Osteocyte (in vitro differentiated cells): ENCODE measurements at regions not wholly inside any gene's neighbourhood (a gene's known extent, or its start where the extent isn't known, plus 50 kb on each side); places are given as distances from the start of the nearest gene placed in this dataset.

ENCODE experiments used
- DNase-seq: peaks from one replicate; pipeline ENCODE4 v3.0.0; 2021; ENCODE audit warnings: mixed read lengths; ENCODE audit not compliant: unreplicated experiment; ENCODE audit errors: extremely low spot score
- H3K27ac Mint-ChIP-seq: one replicate; pipeline ENCODE4 v1.8.0; 2021; ENCODE audit warnings: mild to moderate bottlenecking, mixed read lengths; ENCODE audit not compliant: unreplicated experiment
- H3K27me3 Mint-ChIP-seq: one replicate; pipeline ENCODE4 v1.8.0; 2021; ENCODE audit warnings: mixed read lengths; ENCODE audit not compliant: unreplicated experiment
- H3K36me3 Mint-ChIP-seq: one replicate; pipeline ENCODE4 v1.8.0; 2021; ENCODE audit warnings: mixed read lengths; ENCODE audit not compliant: unreplicated experiment
- H3K4me1 Mint-ChIP-seq: one replicate; pipeline ENCODE4 v1.8.0; 2021; ENCODE audit warnings: mixed read lengths; ENCODE audit not compliant: unreplicated experiment
- H3K4me3 Mint-ChIP-seq: one replicate; pipeline ENCODE4 v1.8.0; 2021; ENCODE audit warnings: mild to moderate bottlenecking, moderate library complexity, mixed read lengths; ENCODE audit not compliant: unreplicated experiment
- H3K9me3 Mint-ChIP-seq: one replicate; pipeline ENCODE4 v1.8.0; 2021; ENCODE audit warnings: mixed read lengths; ENCODE audit not compliant: unreplicated experiment
- TF ChIP-seq, protein P1 (sequence below): fragments of 200-600 bp; sonication (generic); IDR thresholded peaks from 2 replicates; pipeline ENCODE4 v1.5.0; 2021; ENCODE audit warnings: antibody characterized with exemption, mild to moderate bottlenecking, moderate library complexity

DNA sequence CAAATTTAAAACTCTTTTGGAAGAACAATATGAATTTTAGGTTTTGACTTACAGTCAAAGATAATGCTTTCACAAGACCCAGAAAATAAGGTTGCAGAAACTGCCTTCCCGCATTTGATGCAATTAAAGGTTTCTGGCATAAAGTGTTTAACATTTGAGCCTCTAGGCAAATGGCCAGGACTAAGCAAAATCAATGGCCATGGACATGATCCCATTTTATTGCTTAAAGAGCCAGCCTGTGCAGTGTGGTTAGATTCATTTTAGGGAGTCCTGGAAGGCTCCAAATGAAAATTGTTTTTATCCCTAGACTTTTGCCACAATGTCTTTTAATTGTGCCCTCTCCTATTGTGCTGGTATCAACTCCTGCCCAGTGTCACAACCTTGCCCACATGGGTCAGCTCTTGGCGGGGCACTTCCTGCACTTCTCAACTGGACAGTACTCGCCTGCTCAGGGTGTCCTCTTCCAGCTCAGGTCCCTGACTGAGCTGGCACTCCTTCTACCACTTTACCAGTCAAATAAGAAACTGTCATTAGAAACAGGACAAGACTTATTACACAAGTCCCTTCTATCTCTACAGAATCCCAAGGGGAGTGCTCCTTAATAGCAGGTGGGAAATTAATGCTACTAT, 208.4 kb upstream of the NPY2R start:
- no peak overlapping the region for H3K4me3 Mint-ChIP-seq
- no peaks in the 10 kb centered on the region for H3K36me3 Mint-ChIP-seq
- H3K4me1 Mint-ChIP-seq: no peaks in the 10 kb centered on the region
- H3K27me3 Mint-ChIP-seq: no peaks in the 10 kb centered on the region
- no peak for DNase-seq
- H3K27ac Mint-ChIP-seq: no peak overlapping the region
- TF ChIP-seq, protein P1, sequence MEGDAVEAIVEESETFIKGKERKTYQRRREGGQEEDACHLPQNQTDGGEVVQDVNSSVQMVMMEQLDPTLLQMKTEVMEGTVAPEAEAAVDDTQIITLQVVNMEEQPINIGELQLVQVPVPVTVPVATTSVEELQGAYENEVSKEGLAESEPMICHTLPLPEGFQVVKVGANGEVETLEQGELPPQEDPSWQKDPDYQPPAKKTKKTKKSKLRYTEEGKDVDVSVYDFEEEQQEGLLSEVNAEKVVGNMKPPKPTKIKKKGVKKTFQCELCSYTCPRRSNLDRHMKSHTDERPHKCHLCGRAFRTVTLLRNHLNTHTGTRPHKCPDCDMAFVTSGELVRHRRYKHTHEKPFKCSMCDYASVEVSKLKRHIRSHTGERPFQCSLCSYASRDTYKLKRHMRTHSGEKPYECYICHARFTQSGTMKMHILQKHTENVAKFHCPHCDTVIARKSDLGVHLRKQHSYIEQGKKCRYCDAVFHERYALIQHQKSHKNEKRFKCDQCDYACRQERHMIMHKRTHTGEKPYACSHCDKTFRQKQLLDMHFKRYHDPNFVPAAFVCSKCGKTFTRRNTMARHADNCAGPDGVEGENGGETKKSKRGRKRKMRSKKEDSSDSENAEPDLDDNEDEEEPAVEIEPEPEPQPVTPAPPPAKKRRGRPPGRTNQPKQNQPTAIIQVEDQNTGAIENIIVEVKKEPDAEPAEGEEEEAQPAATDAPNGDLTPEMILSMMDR: no peak
- H3K9me3 Mint-ChIP-seq: peaks cover 5% of the 10 kb centered on the region

DNA sequence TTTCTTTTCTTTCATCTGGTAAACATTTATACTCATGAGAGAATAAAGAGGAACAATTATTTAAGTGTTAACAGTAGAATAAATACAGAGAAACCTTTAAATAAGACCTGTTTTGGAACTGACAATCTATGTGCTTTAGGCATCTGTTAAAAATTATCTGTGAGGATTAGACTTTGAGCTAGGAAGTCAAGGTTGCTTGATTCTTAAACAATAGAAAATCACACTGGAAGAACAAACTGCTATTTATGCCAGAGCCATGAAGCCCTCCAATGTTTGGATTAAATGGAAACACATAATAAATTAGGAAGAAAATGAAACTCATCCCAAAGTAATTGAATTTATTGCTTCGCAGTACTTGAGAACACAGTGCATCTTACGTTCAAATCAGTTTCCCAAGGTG, 207.2 kb upstream of the NPY2R start:
- no peaks in the 10 kb centered on the region for H3K4me1 Mint-ChIP-seq
- H3K27me3 Mint-ChIP-seq: no peaks in the 10 kb centered on the region
- H3K4me3 Mint-ChIP-seq: no peak overlapping the region
- H3K36me3 Mint-ChIP-seq: no peaks in the 10 kb centered on the region
- no peak overlapping the region for H3K27ac Mint-ChIP-seq
- peaks cover 5% of the 10 kb centered on the region for H3K9me3 Mint-ChIP-seq
- TF ChIP-seq, protein P1: no peak
- no peak for DNase-seq

DNA sequence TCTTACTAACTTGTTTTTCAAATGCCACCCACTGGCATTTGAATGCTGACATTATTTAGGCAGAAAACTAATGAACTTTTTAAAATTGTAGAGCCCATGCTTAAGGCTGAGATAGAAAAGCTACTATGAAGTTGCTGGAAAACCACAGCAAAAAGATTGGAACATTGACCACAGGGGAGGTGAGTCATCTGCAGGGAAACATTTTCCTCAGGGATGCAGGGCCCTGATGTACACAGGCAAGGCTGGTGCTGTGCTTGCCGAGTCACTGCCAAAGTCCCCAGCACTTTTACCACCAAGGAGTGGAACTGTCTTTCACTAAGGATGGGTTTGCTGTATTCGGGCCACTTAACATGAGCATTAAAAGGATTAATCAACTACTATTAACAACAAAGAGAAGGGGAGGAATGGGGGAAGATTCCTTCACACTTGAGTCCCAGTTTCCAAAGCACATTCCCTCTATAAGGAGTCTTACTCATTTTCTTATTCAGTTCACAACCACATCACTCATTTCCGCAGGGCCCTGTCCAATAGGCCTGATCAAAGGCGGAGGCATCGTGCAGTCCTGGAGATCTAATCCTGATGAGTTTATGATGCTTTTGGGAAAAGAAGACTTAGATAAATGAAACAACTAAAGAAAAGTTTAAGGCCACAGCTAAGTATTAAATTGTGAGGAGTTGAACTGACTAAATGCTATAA, 202.9 kb upstream of the NPY2R start:
- TF ChIP-seq, protein P1: no peak
- DNase-seq: no peak
- H3K4me1 Mint-ChIP-seq: no peaks in the 10 kb centered on the region
- peaks cover 5% of the 10 kb centered on the region for H3K9me3 Mint-ChIP-seq
- H3K36me3 Mint-ChIP-seq: no peaks in the 10 kb centered on the region
- no peak overlapping the region for H3K4me3 Mint-ChIP-seq
- no peaks in the 10 kb centered on the region for H3K27me3 Mint-ChIP-seq
- no peak overlapping the region for H3K27ac Mint-ChIP-seq

DNA sequence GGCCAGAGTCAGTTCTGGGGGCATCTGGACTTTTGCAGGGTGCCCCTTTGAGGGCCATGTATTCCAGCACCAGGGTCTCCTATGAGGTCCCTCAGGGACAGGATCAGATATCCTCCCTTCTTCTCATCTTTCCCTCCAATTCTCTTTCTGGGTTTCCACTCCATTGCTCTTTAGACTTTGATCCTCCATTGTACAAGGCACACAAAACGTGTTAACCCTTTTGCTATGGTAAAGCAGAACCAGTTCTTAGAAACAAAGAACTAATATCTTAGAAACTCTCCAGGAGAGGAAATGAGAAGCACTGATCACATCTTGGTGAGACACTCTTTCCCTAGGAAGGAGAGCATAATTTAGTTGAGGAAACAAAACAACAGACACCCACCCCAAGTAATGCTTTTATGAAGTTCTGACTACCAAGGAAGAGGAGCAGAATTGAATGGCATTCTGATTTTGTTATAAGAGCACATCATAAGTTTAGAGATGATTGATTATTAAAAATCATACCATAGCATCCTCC, 200.7 kb upstream of the NPY2R start:
- DNase-seq: no peak
- Mint-ChIP-seq H3K4me3 (no peak overlapping the region), H3K27ac (no peak overlapping the region), H3K4me1 (no peaks in the 10 kb centered on the region), H3K27me3 (no peaks in the 10 kb centered on the region), H3K9me3 (no peaks in the 10 kb centered on the region), H3K36me3 (no peaks in the 10 kb centered on the region)
- TF ChIP-seq, protein P1: no peak

DNA sequence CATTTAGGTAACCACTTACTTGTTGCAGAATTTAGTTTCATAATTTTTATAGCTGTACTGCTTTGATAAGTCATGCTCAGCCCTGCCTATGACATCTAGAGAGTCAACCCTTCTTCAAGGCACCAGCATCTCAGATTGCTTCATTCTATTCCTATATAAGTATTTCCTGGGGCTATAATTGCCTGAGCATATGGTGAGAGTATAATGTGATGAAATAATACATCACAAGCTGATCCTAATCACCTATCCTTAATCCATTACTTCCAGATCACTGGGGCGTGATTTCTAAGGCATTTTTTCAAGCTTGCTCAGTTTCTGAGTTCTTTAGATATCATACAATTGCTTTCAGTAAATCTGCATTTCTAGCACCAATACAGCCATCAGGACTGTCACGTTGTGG, 200.0 kb upstream of the NPY2R start:
- DNase-seq: no peak
- no peaks in the 10 kb centered on the region for H3K36me3 Mint-ChIP-seq
- no peaks in the 10 kb centered on the region for H3K4me1 Mint-ChIP-seq
- no peaks in the 10 kb centered on the region for H3K9me3 Mint-ChIP-seq
- TF ChIP-seq, protein P1: no peak
- H3K27me3 Mint-ChIP-seq: no peaks in the 10 kb centered on the region
- H3K4me3 Mint-ChIP-seq: no peak overlapping the region
- no peak overlapping the region for H3K27ac Mint-ChIP-seq
